ENCODE measurements at regions not wholly inside any gene's neighbourhood (a gene's known extent, or its start where the extent isn't known, plus 50 kb on each side); places are given as distances from the start of the nearest gene placed in this dataset.

- TF ChIP-seq CTCF (IDR thresholded peaks at IDR 0.05) (no peak), EP300 (IDR thresholded peaks at IDR 0.05) (no peak), POLR2A (IDR thresholded peaks at IDR 0.05) (no peak), POLR2AphosphoS5 (IDR thresholded peaks at IDR 0.05) (no peak)
Measured at GRCh38 chr10:44755481-44755880, 155.7 kb upstream of the TMEM72 start.
